ENCODE measurements at regions not wholly inside any gene's neighbourhood (a gene's known extent, or its start where the extent isn't known, plus 50 kb on each side); places are given as distances from the start of the nearest gene placed in this dataset.

DNA sequence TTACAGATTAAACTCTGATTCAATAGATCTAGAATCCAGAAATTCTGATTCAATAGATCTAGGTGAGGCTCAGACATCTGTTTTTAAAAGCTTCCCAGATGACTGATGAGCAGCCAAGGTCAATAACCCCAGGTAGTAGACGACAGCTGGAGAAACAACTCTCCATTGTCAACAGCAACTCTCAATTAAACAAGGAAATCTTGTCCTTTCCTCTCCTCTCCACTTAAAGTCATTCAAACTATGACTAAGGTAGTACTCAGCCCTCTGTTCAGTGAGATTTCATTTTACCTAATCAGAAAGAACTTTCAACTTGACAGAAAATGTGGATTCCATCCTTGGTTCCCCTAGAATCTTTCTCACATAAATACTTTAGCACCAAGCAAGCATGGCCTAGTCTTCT is 94.6 kb upstream of the SCG2 start:
- TF ChIP-seq, protein P1, sequence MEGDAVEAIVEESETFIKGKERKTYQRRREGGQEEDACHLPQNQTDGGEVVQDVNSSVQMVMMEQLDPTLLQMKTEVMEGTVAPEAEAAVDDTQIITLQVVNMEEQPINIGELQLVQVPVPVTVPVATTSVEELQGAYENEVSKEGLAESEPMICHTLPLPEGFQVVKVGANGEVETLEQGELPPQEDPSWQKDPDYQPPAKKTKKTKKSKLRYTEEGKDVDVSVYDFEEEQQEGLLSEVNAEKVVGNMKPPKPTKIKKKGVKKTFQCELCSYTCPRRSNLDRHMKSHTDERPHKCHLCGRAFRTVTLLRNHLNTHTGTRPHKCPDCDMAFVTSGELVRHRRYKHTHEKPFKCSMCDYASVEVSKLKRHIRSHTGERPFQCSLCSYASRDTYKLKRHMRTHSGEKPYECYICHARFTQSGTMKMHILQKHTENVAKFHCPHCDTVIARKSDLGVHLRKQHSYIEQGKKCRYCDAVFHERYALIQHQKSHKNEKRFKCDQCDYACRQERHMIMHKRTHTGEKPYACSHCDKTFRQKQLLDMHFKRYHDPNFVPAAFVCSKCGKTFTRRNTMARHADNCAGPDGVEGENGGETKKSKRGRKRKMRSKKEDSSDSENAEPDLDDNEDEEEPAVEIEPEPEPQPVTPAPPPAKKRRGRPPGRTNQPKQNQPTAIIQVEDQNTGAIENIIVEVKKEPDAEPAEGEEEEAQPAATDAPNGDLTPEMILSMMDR (IDR thresholded peaks at IDR 0.05): no peak
- TF ChIP-seq POLR2A (IDR thresholded peaks at IDR 0.05): no peak

Measured in right lobe of liver (tissue), 4 donors.